Epithelial cell of prostate (primary cell): ENCODE measurements at regions not wholly inside any gene's neighbourhood (a gene's known extent, or its start where the extent isn't known, plus 50 kb on each side); places are given as distances from the start of the nearest gene placed in this dataset.

Experiments
- DNase-seq: peaks from one replicate; pipeline ENCODE4 v3.0.0-alpha.2; 2011; ENCODE audit warnings: low read depth, low spot score
- H3K27ac ChIP-seq: fragments of 450-650 bp; 2 replicates; pipeline ENCODE4 v1.5.1; 2017; ENCODE audit warnings: mild to moderate bottlenecking

DNA sequence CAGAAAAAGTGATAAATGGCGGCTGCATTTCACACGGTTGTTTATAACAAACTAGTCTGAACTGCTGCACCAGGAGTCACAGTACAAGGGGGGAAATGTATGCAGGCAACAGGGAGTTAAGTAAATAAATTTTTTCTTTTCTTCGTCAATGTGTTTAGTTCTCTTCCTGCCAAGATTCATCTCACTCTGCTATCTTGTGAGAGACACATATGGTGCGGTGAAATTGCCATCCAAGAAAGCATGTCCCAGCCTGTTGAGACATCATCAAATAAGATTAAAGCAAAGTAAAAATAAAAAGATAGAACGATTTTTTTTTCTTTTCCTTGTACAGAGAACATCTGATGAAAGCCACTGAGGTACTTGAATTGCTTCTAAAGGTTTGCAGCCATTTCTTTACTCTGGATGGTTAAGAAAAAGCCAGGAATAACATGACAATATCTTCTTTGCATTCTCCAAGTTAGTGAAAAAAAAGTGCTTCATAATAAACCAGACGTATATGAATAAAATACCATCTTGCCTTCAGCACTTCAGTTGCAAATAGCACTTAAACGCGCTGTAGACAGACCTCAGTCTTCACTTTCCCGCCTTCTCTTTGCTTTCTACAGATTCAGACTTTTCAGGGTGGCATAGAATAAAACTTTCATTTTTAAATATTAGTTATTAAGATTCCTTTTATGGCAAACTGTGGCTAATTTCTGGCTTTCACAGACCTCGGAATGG lies 506.2 kb upstream of the ZFHX3 start:
- DNase-seq, result no peak

DNA sequence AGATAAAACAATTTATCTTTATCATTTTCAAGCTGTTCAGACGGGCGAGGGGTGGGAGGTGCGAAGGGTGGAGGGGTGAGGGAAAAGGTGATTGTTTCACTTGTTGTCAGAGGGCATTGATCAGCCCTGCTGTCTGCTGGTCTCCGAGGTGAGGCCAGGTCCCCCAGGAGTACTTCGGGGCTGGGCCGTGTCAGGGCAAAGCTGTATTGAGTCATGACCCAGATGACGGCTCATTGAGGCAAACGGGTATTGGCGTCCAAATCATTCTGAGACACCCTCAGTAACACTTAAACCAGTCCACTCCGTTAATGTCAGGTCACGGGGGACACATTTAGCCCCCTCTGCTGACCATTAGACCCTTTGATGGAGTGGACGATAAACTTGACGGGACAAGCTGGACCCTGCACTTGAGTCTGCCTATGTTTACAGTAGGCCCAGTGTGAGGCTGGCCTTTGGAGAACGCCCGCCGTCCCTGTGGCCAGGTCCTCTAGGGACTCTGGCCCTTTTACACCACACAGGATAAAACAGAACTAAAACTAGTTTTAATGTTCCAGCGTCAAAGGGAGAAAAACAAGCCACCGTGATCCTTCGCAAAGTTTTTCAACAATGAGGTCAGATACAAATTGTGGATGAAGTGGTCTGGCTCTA lies 502.2 kb upstream of the ZFHX3 start:
- H3K27ac ChIP-seq, result no peak overlapping the region
- DNase-seq, result no peak

More for the DNA sequence above, 506.2 kb upstream of the ZFHX3 start:
- H3K27ac ChIP-seq, result no peak overlapping the region

DNA sequence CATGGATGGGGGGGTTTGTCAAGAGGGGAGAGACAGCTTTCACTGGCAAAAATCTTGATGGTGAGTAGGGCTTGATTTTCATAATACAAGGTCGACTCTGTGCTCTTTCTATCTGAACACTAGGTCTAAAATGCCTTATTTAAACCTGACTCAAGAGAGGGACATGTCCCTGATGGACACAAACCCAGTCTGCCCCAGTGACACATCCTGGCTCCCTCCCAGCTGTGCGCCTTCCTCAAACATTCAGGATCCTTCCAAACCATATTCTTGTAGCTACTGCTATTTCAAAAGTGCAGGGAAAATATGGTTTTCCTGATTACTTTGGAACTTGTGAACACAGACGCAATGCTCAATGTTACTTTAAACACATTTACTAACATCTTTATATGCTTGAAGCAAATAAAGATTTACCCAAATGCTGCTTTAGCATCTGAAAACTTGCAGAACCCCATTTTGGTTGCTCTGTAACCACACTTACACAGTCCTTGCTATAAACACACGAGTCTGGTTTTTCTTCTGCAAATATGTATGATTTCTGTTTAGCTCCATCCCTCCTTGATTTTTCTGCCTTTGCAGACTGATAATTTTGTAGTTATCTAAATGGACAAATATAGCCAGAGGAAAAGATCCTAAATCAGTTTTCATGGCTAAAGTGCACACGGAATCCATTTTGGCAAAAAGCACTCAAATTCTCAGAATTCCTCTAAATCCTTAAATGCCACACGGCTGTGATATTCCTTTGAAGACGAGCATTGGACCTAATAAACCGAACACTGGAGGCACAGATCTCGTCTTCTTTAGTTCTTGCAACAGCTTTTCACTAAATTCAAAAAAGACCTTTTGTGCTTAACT lies 499.9 kb upstream of the ZFHX3 start:
- no peak overlapping the region for H3K27ac ChIP-seq
- no peak for DNase-seq

DNA sequence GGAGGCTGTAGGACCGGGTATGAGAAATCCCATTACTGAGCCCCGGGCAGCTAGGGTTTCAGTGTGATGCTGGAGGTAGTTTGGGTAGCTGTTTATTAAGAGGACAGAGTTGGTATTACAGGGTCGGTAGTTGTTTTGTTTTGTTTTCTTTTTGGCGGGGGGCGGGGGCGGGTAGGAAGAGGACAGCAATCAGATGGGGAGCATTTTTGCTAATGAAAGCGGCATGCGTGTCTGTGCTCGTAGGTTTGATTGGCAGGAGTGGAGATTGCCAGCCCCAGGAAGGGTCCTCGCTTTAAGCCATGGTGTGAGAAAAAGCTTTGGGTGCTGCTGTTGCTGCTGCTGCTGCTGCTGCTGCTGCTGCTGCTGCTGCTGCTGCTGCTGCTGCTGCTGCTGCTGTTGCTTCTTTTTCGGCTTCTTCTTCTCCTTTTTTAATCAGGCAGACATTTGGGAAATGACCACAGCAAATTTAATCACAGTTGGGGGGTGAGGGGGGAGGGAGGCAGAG lies 498.5 kb upstream of the ZFHX3 start:
- H3K27ac ChIP-seq, result no peak overlapping the region
- DNase-seq, result no peak

DNA sequence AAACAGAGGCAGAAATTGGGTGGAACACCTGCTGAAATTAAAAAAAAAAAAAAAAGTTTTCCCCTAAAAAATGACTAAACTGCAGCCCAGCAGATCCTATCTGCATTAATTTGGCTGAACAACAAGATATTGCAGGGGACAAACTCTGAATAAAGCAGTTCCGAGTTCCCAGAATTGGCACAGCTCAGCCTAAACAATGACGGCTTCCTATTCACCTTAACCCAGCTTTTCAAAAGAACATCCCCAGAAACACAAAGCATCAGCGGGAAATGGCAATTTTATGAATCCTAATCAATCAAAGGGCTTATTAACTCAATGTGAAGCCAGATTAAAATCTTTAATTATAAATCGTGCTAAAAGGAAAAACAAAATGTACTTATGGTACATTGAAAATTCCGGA lies 497.8 kb upstream of the ZFHX3 start:
- DNase-seq, result no peak
- no peak overlapping the region for H3K27ac ChIP-seq

DNA sequence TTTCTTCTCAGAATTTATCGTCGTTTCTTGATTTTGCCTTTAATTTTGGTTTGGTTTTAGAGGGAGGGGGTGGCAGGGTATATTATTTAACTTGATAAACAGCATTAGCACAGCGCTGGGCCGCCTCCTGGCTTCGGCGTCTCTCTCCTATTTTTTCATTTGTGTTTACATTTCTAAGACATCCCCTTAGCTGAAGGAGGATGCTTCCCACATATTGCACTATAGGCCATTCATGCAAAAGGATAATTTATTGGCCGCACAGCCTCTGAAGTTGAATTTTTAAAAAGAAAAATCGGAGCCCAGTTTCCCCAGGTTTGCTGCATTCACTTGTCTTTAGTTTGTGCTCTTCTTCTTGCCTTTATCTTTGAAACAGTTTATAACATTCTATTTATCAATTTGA lies 497.4 kb upstream of the ZFHX3 start:
- H3K27ac ChIP-seq, result no peak overlapping the region
- DNase-seq, result no peak

DNA sequence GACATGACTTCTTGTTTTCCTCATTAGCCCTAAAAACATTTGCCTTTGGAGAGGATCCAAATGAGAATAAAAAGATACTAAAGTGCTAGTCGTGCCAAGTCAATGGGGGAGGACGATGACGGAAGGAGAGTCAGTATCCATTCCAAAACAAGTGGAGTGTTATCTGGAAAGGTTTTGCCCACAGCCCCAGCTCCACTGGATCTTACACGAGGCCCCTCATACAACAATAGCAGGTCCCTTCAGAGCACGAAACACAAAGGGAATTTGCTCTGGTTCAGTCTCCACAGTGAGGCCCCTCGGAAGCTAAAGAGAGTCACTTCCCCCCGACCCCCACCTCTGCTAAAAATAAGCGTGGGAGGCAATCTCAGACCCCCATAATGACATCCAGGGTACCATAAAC lies 496.9 kb upstream of the ZFHX3 start:
- no peak overlapping the region for H3K27ac ChIP-seq
- no peak for DNase-seq

DNA sequence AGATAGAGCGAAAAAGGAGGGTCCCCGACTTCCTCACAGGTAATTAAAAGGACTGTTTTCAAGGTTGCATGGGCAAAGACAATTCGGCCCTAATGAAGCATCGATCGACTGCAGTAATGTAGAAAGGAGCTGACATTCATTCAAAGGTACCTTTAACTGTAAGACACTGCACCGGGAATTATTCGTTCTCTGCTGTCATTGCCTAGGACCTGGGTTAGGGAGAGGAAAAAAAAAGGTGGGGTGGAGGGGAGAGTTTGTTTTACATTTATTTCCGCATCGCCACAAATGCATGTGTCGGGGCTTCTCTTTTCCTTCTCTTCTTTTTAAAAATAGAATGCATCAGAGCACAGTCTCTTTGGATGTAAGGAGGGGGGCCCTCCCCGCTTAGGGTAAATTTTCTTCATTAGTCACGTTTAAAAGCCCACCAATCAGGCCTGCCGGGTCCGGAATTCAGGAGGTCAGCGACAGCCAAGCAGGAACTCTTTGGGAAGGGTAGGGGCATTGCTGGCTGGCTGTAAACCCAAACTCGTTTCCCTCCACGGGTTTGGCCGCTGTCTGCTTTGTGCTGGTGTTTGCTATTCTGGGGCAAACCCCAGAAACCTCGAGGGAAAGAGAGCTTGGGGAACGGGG lies 496.2 kb upstream of the ZFHX3 start:
- no peak overlapping the region for H3K27ac ChIP-seq
- no peak for DNase-seq

DNA sequence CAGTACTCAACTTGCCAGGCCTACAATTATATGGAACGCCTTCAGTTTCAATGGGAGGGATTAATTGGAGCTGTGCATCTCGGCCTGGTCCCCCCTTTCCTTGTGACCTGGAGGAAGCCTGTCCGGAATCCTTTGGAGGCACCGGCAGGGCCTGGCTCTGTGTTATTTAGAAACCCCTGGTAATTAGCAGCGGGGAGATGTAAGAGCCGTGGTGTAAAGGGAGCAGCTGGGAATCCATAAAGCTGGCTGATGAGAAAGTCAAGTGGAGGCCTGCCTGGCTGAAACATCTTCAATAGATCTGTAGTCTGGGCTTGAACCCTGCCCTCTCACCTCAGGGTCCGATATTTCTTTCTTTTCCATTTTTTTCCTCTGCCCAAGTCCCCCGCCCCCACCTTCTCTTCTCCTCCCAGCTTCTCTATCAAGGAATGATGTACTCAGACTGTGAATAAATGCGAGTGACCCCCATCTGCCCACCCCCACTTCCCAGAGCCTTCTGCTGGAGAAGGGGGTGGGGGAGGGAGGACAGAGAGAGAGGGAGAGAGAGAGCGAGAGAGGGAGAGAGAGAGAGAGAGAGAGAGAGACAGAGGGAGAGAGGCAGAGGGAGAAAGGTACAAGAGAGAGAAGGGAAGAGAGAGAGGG lies 495.5 kb upstream of the ZFHX3 start:
- no peak for DNase-seq
- no peak overlapping the region for H3K27ac ChIP-seq

DNA sequence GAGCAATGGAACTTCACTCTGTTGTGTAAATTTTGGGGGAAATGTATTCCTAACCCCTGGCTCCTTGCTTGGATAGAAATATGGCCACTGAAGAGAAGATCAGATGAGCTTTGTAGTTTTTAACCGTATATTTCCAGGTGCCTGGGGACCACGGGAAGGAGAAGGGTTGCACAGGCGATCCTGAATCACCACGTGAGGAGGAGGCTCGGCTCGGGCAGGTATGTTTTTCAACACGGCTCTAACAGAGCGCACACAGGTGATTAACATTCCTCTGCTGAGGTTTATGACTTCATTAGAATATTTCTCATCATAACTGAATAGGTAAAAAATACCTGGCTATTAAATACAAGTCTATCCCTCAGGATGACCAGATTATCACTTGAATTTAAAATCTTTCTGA lies 495.0 kb upstream of the ZFHX3 start:
- H3K27ac ChIP-seq, result no peak overlapping the region
- DNase-seq, result no peak

DNA sequence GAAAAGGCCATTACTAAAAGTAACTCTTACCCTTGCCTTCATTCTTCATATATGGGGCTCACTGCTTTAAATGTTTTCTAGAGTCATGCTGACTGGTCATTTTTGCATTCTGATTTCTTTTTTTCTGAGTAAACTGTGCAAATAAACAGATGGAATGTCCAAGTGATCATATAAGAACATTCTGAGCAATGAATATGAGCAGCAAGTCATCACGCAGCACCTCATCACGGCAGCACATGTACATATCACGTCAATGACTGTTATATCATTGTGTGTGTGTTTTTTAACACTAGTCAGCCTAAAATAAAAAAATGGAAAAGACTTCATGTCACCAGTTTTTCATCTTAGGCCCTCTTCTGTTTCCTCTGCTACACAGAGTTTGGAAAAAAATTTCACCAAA lies 490.0 kb upstream of the ZFHX3 start:
- DNase-seq, result no peak
- H3K27ac ChIP-seq, result no peak overlapping the region

DNA sequence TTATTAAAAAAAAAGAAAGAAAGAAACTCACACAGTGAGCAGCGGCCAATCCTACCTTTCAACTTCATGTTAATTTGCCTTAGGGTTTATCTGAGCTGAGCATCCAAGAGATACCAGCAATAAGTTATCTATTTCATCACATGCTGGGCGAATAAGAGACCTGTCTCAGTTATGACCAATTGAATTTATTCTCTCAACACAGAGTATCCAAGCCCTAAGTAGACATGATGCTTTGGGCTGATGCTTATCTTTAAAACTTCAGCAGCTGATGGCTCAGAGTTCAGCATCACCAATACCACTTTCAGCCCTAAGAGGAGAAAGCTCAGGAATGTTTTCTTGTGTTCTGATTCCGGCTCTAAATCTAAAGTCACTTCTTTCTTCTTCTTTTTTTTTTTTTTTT lies 489.0 kb upstream of the ZFHX3 start:
- no peak for DNase-seq
- no peak overlapping the region for H3K27ac ChIP-seq

DNA sequence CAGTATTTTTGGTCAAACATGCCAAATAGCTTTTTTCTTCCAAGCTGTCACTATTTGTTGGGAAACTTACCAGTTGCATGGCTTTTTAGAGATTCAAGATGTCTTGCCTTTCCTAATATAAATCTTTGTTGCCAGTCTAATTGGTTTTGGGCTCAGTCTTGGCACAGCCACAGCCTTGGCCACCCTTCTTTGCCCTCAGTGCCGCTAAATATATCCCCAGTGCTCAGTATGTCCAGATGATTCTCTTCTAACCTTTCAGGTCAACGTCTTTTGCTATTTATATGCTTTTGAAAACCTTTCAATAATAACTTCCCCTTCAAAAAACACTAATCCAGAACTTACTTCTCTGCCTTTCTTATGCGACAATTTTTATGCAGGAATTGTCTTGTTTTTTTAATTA lies 483.1 kb upstream of the ZFHX3 start:
- no peak for DNase-seq
- no peak overlapping the region for H3K27ac ChIP-seq

DNA sequence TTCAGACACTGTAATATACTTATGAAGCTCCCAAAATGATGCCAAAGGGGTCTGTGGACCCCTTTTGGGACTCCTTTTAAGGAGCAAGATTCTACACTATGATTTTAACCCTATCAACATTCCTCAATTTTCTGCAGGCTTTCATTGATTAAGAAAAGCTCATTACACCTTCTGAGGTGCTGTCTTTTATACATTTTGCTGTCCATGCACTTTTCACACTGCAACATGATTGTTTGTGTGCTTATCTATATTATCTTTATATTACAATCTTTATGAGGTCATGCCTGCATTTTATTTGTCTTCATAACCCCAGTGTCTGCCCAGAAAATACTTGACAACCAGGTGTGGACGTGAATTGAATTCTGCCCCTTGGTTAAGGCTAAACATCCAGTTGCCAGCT lies 482.6 kb upstream of the ZFHX3 start:
- DNase-seq, result no peak

DNA sequence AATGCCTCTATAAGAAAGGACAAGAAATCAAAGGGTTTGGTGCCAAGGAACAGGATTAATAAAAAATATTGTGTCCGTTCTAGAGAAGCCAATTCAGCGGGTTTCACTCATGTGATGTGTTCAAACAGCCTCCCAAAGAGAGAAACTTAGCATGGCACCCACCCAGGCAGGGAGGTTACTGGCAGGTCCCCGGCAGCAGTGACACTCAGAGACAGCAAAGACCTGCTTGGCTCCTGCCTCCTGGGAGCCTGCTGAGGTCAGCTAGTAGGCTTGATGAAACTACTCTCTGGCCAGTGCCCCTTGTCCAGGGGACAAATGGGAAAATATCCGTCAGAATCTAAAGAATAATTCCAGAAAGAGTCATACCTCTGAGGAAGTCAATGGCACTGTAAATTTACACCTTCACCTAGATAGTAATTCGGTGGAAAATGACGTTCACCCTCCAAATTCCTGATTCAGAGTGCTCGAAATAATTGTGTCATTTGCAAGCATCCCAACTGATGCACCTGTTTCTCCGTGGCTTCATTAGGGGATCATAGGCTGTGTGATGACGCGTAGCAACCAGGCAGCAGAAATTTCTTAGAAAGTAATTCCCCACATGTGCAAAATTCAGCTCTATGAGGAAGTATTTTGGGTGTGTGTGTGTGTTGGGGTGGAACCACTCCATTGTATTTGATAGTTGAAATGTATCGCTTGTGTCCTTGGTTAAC lies 481.5 kb upstream of the ZFHX3 start:
- no peak overlapping the region for H3K27ac ChIP-seq
- DNase-seq, result no peak

More for the DNA sequence above, 482.6 kb upstream of the ZFHX3 start:
- H3K27ac ChIP-seq, result no peak overlapping the region

DNA sequence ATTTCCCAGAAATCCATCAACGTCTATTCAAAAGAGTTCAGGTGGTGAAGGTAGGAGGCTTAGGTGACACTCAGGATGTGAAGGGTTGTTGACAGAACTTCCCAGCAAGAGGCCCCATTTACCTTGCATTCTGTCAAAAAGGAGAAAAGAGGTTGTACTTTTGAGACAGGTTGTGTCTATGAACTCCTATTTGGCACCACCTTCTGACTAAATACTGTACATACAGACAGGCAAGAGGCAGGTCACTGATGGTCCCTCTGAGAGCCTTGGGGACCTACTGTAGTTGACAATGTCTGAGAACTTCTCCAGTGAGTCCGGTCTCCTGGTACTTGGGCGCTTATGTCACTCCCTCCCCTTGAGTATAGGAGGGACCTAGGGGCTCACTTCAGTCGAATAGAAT lies 479.3 kb upstream of the ZFHX3 start:
- H3K27ac ChIP-seq, result no peak overlapping the region
- DNase-seq, result no peak

DNA sequence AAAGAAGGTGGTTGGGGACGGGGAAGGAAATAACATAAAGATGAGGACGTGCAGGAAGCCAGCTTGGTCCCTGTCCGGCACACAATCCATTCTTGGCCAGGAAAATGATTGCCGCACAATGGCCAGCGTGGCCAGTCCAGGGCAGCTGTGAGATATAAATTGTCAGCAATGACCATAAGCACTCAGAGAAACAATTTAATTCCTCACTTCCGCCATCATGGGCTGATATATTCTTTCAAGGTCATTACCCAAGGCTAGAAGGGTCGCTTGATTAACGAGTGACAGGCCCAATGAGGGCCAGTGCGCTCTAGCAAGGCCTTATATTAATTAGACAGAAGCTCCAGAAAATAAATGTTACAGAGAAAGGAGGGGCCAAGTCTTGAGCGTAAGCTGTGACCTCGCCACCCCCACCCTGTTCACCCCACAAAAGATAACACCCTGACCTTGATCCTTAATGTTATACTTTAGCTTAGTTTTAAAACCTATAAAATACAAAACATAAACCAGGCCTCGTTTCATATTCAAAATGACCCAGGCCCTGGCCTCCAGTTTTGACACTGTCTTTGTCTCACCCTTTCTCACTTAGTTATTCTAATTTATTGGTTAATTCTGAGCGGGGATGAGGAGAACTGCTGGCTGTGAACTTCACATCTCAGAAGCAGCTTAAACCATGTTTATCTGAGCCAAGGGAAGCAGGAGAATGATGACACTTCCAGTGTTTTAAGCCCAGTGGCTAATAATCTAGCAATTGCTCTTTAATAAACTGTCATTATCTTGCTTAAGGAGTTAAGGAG lies 478.3 kb upstream of the ZFHX3 start:
- H3K27ac ChIP-seq, result no peak overlapping the region
- DNase-seq, result no peak

DNA sequence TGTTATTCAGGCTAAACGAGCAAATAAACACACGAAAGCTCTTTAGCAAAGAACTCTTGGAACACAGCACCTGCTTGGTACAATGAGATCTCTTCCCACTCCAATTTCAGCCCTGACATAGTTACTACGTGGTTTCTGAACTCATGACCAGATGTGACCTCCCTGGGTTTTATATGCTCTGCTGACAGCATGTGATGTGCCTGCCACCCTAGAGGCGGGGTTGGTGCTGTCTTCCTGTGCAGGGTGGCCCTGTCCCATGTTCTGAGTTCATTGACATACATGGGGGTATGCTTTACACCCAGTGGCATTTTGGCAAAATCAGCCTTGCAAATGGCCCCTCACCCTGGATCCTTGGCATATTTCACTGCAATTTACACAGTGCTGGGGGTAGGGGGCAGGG lies 475.3 kb upstream of the ZFHX3 start:
- no peak for DNase-seq
- H3K27ac ChIP-seq, result no peak overlapping the region

DNA sequence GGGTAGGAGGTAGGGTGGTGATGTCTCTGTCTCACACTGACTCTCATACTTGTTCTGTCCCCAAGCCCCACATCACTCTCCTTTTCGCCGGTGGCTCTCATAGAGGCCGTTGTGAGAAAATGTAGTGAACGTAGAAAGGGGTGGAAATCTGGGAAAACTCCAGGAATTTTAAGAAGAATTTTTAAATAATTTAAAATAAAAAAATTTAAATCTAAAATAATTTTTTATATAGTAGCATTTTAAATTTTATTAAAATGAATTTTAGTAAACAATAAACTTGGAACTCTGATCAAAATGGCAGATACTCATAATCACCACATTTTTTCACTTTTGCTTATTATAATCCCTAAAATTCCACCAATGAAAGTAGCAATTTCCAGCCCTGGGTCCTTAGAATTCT lies 473.6 kb upstream of the ZFHX3 start:
- DNase-seq, result no peak
- H3K27ac ChIP-seq, result no peak overlapping the region
